Fibroblast of the aortic adventitia (primary cell): ENCODE measurements at regions not wholly inside any gene's neighbourhood (a gene's known extent, or its start where the extent isn't known, plus 50 kb on each side); places are given as distances from the start of the nearest gene placed in this dataset.

Experiments
- DNase-seq: peaks from one replicate; pipeline ENCODE4 v3.0.0-alpha.2; 2010; ENCODE audit warnings: low read depth
- H3K4me3 ChIP-seq: 2 replicates; pipeline ENCODE4 v1.5.1; 2011; ENCODE audit warnings: low read depth, mild to moderate bottlenecking, control low read depth, low read length, moderate library complexity
- TF ChIP-seq, protein P1 (sequence below): IDR thresholded peaks from 2 replicates; pipeline ENCODE4 v1.5.1; 2011; ENCODE audit warnings: mild to moderate bottlenecking, low read length, control low read depth, inconsistent platforms; ENCODE audit not compliant: insufficient read depth

- TF ChIP-seq, protein P1, sequence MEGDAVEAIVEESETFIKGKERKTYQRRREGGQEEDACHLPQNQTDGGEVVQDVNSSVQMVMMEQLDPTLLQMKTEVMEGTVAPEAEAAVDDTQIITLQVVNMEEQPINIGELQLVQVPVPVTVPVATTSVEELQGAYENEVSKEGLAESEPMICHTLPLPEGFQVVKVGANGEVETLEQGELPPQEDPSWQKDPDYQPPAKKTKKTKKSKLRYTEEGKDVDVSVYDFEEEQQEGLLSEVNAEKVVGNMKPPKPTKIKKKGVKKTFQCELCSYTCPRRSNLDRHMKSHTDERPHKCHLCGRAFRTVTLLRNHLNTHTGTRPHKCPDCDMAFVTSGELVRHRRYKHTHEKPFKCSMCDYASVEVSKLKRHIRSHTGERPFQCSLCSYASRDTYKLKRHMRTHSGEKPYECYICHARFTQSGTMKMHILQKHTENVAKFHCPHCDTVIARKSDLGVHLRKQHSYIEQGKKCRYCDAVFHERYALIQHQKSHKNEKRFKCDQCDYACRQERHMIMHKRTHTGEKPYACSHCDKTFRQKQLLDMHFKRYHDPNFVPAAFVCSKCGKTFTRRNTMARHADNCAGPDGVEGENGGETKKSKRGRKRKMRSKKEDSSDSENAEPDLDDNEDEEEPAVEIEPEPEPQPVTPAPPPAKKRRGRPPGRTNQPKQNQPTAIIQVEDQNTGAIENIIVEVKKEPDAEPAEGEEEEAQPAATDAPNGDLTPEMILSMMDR, result no peak
- H3K4me3 ChIP-seq, result no peak overlapping the region
- no peak for DNase-seq
Measured at GRCh38 chr15:81858586-81858985, 187.2 kb downstream of the MEX3B start.

DNA sequence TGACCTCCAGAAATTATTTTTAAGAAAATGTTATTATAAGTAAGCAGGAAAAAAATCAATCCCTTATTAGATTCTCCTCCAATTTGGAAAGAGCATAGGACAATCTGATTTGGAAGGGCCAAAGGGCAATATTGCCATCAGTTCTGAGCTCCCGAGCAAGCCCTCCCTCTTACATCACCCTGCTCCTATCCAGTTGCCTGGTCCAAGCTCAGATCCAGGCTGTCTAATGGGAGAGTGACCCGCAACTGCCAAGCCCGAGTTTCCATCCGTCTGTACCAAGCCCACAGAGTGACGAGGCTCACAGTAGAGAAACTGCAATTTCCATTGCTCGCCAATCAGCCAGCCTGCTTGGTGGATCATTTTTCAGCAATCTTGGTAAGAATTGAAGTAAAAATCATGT, 187.7 kb downstream of the MEX3B start:
- no peak overlapping the region for H3K4me3 ChIP-seq
- DNase-seq, result no peak
- TF ChIP-seq, protein P1, result no peak

- TF ChIP-seq, protein P1, result no peak
- DNase-seq, result no peak
- no peak overlapping the region for H3K4me3 ChIP-seq
Measured at GRCh38 chr15:81856634-81857026, 189.2 kb downstream of the MEX3B start.

DNA sequence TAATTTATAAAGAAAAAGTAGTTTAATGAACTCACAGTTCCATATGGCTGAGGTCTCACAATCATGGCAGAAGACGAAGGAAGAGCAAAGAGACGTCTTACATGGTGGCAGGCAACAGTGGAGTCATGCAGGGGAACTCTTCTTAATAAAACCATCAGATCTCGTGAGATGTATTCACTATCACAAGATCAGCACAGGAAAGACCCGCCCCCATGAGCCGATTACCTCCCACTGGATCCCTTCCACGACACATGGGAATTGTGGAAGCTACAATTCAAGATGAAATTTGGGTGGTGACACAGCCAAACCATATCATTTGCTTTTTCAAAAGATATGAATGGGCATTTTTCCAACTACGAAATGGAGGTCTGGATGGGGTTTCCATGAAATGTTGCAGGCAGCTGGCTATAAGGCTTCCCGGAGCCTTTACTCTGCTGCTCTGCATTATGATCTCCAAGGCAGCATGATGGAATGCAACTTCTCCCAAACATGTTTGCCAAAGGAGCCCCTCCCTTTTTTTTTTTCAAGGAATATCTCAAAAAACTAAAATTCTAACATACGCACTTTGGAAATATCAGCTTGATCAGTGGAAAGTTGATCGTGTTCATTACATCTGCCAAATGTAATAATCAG, 189.7 kb downstream of the MEX3B start:
- no peak overlapping the region for H3K4me3 ChIP-seq
- DNase-seq, result no peak
- TF ChIP-seq, protein P1, result no peak

GRCh38 chr15:81853150-81853748, 192.6 kb downstream of the MEX3B start:
- TF ChIP-seq, protein P1, result no peak
- DNase-seq, result no peak
- no peak overlapping the region for H3K4me3 ChIP-seq

GRCh38 chr15:81852411-81853149, 193.2 kb downstream of the MEX3B start:
- H3K4me3 ChIP-seq, result no peak overlapping the region
- TF ChIP-seq, protein P1, result no peak
- no peak for DNase-seq
